Parathyroid adenoma (tissue), 2 donors: ENCODE measurements at regions not wholly inside any gene's neighbourhood (a gene's known extent, or its start where the extent isn't known, plus 50 kb on each side); places are given as distances from the start of the nearest gene placed in this dataset.

Experiments used
- H2AFZ ChIP-seq: fragments of 300-600 bp; sonication (generic); one replicate; pipeline ENCODE4 v1.7.0; 2017; ENCODE audit warnings: antibody characterized with exemption, mild to moderate bottlenecking
- H3K27ac ChIP-seq: fragments of 300-600 bp; sonication (generic); one replicate; pipeline ENCODE4 v1.7.0; 2017
- H3K27me3 ChIP-seq: fragments of 300-600 bp; sonication (generic); one replicate; pipeline ENCODE4 v1.7.0; 2017; ENCODE audit warnings: low read length; ENCODE audit not compliant: control insufficient read depth, insufficient read depth
- H3K36me3 ChIP-seq: fragments of 300-600 bp; sonication (generic); one replicate; pipeline ENCODE4 v1.7.0; 2017; ENCODE audit warnings: low read length; ENCODE audit not compliant: control insufficient read depth, insufficient read depth
- H3K4me1 ChIP-seq: fragments of 300-600 bp; sonication (generic); one replicate; pipeline ENCODE4 v1.7.0; 2017; ENCODE audit warnings: control low read depth
- H3K4me2 ChIP-seq: fragments of 300-600 bp; sonication (generic); one replicate; pipeline ENCODE4 v1.7.0; 2017; ENCODE audit warnings: low read length
- H3K4me3 ChIP-seq: fragments of 300-600 bp; sonication (generic); one replicate; pipeline ENCODE4 v1.7.0; 2017; ENCODE audit warnings: low read depth, low read length
- H3K79me2 ChIP-seq: fragments of 300-600 bp; sonication (generic); one replicate; pipeline ENCODE4 v1.7.0; 2017; ENCODE audit warnings: control low read depth
- H3K9ac ChIP-seq: fragments of 300-600 bp; sonication (generic); one replicate; pipeline ENCODE4 v1.7.0; 2017; ENCODE audit warnings: mild to moderate bottlenecking
- H3K9me3 ChIP-seq: fragments of 300-600 bp; sonication (generic); one replicate; pipeline ENCODE4 v1.7.0; 2017; ENCODE audit warnings: low read length; ENCODE audit not compliant: control insufficient read depth
- CTCF ChIP-seq: fragments of 300-600 bp; sonication (generic); IDR thresholded peaks from one replicate; pipeline ENCODE4 v1.7.0; 2017; ENCODE audit warnings: antibody characterized with exemption, mild to moderate bottlenecking
- donor health status: primary hyperparathyroidism.

GRCh38 chr13:50611117-50611781, 232.2 kb downstream of the DLEU7 start:
- Histone ChIP-seq H3K36me3 (no peaks in the 10 kb centered on the region), H3K9ac (no peak overlapping the region), H3K79me2 (no peaks in the 10 kb centered on the region), H2AFZ (no peak overlapping the region), H3K4me3 (no peak overlapping the region), H3K27me3 (no peaks in the 10 kb centered on the region), H3K4me2 (no peak overlapping the region), H3K4me1 (no peaks in the 10 kb centered on the region), H3K27ac (no peak overlapping the region), H3K9me3 (no peaks in the 10 kb centered on the region)
- TF ChIP-seq CTCF, result no peak

GRCh38 chr13:50612717-50613116, 230.8 kb downstream of the DLEU7 start:
- H2AFZ ChIP-seq, result no peak overlapping the region
- no peaks in the 10 kb centered on the region for H3K36me3 ChIP-seq
- H3K27me3 ChIP-seq, result no peaks in the 10 kb centered on the region
- no peak for TF ChIP-seq CTCF
- no peak overlapping the region for H3K27ac ChIP-seq
- no peaks in the 10 kb centered on the region for H3K79me2 ChIP-seq
- H3K9ac ChIP-seq, result no peak overlapping the region
- no peak overlapping the region for H3K4me2 ChIP-seq
- H3K4me3 ChIP-seq, result no peak overlapping the region
- H3K9me3 ChIP-seq, result no peaks in the 10 kb centered on the region
- H3K4me1 ChIP-seq, result no peaks in the 10 kb centered on the region

GRCh38 chr13:50613356-50613831, 230.1 kb downstream of the DLEU7 start:
- H3K79me2 ChIP-seq, result no peaks in the 10 kb centered on the region
- TF ChIP-seq CTCF, result no peak
- H3K27ac ChIP-seq, result no peak overlapping the region
- H3K4me2 ChIP-seq, result no peak overlapping the region
- H3K4me1 ChIP-seq, result no peaks in the 10 kb centered on the region
- no peak overlapping the region for H2AFZ ChIP-seq
- no peak overlapping the region for H3K9ac ChIP-seq
- no peaks in the 10 kb centered on the region for H3K36me3 ChIP-seq
- H3K9me3 ChIP-seq, result no peaks in the 10 kb centered on the region
- H3K4me3 ChIP-seq, result no peak overlapping the region
- H3K27me3 ChIP-seq, result no peaks in the 10 kb centered on the region

- Histone ChIP-seq H3K79me2 (no peaks in the 10 kb centered on the region), H2AFZ (no peak overlapping the region), H3K36me3 (no peaks in the 10 kb centered on the region), H3K27me3 (no peaks in the 10 kb centered on the region), H3K4me2 (no peak overlapping the region), H3K9me3 (no peaks in the 10 kb centered on the region), H3K27ac (no peak overlapping the region), H3K4me3 (no peak overlapping the region), H3K9ac (no peak overlapping the region), H3K4me1 (no peaks in the 10 kb centered on the region)
- no peak for TF ChIP-seq CTCF
Observed at GRCh38 chr13:50615234-50615633, 228.3 kb downstream of the DLEU7 start.

GRCh38 chr13:50616101-50616500, 227.4 kb downstream of the DLEU7 start:
- no peak overlapping the region for H3K9ac ChIP-seq
- no peaks in the 10 kb centered on the region for H3K9me3 ChIP-seq
- H3K4me1 ChIP-seq, result no peaks in the 10 kb centered on the region
- H3K79me2 ChIP-seq, result no peaks in the 10 kb centered on the region
- no peaks in the 10 kb centered on the region for H3K27me3 ChIP-seq
- H3K36me3 ChIP-seq, result no peaks in the 10 kb centered on the region
- TF ChIP-seq CTCF, result no peak
- H3K4me3 ChIP-seq, result no peak overlapping the region
- H3K27ac ChIP-seq, result no peak overlapping the region
- no peak overlapping the region for H3K4me2 ChIP-seq
- no peak overlapping the region for H2AFZ ChIP-seq
